ENCODE measurements at regions not wholly inside any gene's neighbourhood (a gene's known extent, or its start where the extent isn't known, plus 50 kb on each side); places are given as distances from the start of the nearest gene placed in this dataset.
"Not testable (repeated sequence)": the region's sequence is repeated elsewhere in the genome, so short reads cannot be mapped to it uniquely, and the experiment has no call there.

DNA sequence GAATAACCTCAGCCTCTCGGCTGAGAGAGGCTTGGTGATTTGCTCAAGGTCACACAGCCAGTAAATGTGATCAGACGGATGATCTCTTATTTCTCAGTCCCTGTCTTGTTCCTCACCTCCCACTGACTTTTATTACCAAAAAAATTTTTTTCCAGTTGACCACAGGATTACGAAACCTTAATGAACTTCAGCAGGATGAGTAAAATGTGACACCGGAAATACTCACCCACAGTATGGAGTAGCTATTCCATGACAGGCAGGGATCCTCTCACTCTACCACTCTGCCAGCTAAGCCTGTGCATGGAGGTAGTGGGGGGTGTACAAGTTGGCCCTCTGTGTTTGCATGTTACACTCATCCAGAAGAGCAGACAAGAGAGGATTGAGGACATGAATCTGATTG, 916.4 kb downstream of the UQCRFS1 start:
- DNase-seq (ENCODE audit: low read depth) = peak; percentile 70

DNA sequence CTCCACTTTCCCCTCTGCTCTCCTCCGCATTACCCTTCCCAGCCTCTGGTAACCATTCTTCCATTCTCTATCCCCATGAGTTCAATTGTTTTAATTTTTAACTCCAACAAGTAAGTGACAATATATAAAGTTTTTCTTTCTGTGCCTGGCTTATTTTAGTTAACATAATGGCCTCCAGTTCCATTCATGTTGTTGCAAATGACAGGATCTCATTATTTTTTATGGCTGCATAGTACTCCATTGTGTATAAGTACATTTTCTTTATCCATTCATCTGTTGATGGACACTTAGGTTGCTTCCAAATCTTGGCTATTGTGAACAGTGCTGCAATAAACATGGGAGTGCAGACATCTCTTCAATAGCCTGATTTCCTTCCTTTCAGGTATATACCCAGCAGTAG, 918.0 kb downstream of the UQCRFS1 start:
- not testable (repeated sequence) for DNase-seq (ENCODE audit: low read depth)

DNA sequence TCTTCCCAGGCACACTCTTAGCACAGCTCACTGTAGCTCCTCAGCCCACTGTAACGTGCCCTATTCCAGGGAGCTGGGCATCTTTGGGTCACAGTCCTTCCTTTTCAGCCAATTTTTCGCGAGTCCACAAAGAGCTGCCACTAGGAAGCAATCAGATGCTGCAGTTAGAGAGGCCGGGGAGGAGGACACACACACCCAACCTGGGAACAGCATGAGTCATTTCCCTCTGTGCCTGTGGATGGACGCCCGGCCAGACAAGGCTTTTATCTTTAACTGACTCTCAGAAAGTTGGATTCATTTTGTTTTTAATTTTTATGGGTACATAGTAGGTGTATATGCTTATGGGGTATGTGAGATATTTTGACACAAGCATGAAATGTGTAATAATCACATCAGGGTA, 918.6 kb downstream of the UQCRFS1 start:
- peak; percentile 33 for DNase-seq (ENCODE audit: low read depth)

DNA sequence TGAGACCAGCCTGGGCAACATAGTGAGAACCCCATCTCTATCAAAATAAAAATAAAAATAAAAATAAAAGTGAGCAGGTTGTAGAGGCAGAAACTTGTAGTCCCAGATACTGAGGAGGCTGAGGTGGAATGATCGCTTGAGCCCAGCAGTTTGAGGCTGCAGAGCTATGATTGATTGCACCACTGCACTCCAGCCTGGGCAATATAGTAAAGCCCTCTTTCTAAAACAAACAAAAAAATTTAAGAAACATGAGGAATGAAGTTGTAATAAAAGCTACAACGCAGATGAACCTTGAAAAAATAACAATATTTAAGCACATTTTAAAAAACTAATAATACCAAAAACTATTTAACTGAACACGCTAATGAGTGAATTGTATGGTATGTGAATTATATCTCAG, 919.3 kb downstream of the UQCRFS1 start:
- DNase-seq (ENCODE audit: low read depth) = no peak

DNA sequence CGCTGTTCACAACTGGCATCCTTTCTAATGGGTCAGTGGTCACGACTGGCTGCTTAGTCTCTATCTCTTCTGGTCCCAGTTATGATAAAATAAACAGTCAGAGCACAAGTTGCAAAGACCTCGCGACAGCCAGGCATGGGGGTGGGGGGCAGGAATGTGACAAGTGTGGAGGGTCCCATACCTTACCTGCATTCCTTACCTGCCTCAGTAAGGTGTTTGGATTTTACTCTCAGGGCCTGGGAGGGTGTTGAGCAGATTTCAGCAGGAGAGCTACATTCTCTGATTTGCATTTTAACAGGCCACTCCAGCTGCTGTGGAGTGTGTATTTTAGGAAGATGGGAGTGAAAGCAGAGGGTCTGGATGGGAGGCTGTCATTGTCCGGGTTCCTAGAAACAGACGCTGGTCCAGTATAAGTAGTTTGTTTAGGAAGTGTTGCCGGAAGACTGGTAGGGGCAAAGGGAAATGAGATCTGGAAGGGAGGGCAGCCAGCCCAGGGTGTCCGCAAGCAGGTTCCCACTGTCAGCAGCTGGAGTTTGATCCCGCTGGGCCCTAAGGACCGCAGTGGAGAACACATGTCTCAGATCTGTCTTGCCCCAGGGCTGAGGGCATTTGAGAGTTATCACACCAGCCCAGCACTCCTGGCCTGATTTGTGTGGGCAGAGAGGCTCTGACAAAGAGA, 920.0 kb downstream of the UQCRFS1 start:
- DNase-seq (ENCODE audit: low read depth) = no peak

DNA sequence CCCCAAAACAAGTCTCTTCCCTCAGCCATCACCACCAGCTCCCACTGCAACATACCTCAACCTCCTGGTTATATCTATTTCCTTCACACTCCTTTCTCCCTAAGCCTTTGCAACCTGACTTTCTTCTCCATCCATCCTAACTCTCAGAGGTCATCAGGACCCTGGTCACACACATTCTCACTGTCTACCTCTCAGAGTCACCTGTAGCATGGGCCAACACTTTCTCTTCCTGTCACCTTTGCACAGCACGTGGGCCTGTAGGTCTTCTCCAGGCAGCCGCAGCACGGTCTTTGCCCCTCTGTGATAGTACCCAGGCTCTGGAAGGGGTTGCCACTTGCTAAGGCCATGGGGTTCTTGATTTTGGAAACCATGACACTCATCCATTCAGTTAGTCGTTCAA, 921.1 kb downstream of the UQCRFS1 start:
- no peak for DNase-seq (ENCODE audit: low read depth)

DNA sequence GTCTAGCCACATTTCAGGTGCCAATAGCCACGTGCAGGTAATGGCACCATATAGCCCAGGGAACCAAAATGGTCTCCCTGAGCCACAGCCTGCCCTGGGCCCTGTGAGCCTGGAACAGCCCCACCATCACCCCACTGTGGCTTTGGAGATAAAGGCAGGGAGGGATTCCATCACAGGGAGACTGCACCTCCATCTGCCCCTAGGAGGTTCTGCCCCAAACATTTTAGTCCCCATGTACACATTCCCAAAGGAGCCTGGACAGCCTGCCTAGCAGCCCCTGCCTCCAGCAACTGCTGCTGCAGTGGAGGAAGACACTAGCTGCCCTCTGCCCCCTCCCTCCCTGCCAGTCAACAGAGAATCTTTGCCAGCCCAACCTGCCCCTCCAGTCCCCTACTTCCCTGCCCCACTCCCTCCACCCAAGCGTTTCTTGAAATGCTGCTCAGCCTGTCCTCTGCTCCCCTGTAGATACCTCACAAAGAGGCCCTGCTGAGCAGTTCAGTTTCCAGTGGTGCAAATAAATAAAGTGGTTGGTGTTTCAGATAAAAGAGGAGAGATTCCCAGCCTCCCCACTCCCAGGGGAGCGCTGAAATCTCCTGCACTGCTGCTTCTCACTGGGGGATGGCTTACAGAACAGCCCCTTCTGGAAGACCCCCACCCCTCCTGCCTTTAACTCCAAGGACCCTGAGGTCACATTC, 921.8 kb downstream of the UQCRFS1 start:
- DNase-seq (ENCODE audit: low read depth) = no peak

DNA sequence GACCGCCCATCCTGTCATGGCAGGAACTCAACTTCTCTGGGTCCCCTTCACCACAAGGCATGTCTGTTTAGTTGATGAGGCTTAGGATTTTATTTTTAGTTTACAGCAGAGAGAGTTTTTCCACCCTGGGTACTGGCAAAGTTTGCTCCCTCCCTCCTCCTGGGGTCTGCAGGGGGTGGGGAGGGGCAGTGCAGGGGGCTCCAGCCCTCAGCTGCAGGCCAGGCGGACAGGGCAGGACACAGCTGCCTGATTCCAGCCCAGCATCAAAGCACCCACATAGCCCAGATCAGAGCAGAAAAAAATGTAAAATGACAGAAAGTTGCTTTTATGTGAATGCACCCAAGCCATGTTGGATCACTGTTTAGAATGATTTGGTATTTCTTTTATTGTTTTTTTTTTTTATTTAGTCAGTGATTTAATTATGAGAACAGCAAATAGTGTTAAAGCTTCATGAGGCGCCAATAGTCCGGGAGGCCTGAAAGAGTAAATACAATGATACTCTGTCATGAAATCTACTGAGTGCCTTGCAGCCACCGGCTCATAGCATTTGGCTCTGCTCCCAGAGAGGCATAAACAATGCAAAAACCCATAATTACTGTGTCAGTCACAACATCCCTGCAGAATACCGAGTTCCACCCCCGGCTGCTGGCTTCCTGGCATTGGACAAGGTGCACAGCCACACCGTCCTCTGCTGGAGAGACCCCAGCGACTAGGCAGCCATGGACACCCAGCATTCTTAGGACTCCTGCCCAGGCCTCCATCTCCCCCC, 923.5 kb downstream of the UQCRFS1 start:
- peak; percentile 53 for DNase-seq (ENCODE audit: low read depth)

DNA sequence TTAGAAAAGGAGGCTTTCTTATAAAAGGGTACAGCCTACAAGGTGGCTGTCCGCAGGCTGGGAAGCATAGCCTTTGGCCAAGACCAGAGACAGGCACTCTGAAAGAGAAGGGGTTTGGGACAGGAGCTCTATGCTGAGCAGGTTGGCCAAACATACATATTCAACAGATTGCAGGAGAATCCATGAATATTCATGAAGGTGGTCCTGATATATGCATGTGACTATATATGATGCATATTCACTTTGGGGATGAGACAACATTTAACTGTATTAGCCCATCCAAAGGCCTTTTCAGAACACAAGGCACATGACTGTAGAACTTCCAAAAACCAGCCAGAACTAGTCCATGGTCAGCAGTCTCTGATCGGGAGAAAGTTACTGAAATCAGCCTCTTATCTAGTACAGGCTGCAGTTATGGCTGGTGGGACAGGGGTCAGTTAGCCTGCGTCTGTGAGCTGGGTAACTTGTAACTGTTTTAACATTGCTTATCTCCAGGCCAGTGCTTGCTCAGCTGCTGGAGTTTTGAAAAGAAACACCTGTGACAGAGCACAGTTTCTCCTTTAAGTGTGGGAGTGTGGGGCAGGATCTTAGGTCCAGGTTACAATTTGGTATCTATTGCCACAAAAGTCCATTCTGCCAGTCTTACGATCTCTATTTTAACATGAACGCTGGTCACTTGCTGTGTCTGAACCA, 924.2 kb downstream of the UQCRFS1 start:
- DNase-seq (ENCODE audit: low read depth) = no peak

DNA sequence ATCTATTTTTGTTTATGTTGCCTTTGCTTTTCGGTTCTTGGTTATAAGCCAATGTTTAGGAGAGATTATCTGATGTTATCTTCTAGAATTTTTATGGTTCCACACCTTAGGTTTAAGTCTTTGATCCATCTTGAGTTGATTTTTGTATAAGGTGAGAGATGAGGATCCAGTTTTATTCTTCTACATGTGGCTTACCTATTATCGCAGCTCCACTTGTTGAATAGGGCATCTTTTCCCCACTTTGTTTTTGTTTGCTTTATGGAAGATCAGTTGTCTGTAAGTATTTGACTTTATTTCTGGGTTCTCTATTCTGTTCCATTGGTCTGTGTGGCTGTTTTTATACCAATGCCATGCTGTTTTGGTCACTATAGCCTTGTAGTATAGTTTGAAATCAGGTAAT, 927.0 kb downstream of the UQCRFS1 start:
- no peak for DNase-seq (ENCODE audit: low read depth)

DNA sequence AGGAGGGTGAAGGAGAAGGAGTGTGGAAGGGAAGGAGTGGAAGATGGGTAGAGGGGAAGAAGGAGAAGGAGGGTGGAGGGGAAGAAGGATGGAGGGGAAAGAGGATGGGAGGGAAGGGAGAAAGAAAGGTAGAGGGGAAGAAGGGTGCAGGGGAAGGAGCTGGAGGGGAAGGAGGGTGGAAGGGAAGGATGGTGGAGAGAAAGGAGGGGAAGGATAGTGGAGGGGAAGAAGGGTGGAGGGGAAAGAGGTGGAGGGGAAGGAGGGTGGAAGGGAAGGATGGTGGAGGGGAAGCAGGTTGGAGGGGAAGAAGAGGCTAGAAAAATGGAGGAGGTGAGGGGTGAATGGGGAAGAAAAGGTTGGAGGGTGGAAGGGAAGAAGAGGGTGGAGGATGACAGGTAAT, 927.9 kb downstream of the UQCRFS1 start:
- DNase-seq (ENCODE audit: low read depth) = no peak

DNA sequence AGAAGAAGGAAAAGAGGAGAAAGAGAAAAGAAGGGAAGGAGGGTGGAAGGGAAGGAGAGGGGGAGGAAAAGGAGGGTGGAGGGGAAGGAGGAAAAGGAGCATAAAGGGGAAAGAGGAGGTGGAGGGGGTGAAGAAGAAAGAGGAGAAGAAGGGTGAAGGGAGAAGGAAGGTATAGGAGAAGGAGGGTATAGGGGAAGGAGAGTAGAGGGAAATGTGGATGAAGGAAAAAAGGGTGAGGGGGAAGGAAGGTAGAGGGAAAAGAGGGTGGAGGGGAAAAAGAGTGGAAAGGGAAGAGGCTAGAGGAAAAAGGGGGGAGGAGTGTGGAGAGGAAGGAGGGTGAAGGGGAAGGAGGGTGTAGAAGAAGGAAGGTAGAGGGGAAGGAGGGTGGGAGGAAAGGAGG, 928.6 kb downstream of the UQCRFS1 start:
- no peak for DNase-seq (ENCODE audit: low read depth)

DNA sequence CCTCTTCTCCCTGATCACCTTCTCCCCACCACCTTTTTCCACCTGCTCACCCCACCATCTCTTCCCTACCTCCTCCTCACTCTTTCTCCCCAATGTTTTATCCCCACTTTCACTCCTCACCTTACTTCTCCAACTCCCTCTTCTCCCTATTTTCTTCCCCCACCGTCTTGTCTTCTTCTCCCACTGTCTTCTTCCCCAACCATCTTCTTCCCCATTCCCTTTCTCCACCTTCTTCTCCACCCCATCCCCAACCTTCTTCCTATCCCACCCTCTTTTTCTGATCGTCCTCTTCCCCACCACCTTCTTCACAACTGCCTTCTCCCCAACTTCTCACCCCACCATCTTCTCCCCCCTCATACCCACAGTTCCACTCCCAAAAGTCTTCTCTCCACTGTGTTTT, 929.4 kb downstream of the UQCRFS1 start:
- DNase-seq (ENCODE audit: low read depth) = no peak

DNA sequence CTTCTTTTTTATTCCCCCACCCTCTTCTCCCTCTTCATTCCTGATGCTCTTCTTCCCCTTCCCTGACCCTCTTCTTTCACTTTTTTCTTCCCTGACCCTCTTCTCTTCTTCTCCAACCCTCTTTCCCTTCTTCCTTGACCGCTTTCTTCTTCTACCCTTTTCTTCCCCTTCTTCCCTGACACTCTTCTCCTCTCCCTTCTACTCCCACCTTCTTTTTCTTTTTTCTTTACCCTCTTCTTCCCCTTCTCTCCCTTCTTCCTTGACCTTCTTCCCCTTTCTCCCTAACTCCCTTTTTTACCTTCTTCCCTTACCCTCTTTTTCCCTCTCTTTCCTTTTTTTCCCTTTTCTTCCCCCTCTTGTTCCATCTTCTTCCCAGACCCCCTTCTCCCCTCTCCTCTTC, 931.3 kb downstream of the UQCRFS1 start:
- no peak for DNase-seq (ENCODE audit: low read depth)

DNA sequence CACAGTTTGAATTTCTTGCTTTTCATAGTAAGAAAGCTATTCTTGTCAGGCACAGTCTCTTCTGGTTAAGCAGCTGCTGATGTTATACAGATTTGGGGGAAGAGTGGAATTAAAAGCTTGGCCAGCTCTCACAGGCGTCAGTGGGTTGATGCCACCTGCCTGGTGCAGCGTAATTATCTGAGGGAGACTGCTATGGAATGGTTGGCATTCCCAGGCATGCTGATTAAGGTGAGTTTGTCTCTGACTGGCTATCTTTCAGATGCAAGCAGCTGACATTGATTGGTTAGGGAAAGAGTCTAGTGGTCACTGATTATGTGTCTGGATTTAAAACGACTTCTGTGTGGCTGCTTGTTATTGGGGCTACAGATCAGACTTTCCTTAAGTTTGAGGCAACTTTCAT, 948.4 kb downstream of the UQCRFS1 start:
- DNase-seq (ENCODE audit: low read depth) = no peak

DNA sequence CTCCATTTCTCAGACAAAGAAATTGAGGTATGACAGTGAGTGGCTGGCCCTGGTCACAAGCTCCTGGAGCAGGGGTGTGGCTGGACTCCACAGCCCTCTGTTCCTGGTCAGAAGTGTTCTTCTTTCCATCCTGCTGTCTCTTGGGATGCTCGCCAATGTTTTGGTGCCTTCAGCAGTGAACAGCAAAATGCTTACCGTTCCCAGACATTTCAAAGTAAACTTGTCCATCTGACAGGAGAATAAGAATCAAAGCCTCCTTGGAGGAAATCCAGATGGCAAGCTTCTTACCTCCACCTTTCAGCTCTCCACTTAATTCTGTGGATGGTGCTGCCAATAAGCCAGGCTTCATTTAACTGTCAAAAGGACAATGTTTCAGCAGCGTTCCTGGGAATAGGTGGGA, 954.1 kb downstream of the UQCRFS1 start:
- DNase-seq (ENCODE audit: low read depth) = no peak

DNA sequence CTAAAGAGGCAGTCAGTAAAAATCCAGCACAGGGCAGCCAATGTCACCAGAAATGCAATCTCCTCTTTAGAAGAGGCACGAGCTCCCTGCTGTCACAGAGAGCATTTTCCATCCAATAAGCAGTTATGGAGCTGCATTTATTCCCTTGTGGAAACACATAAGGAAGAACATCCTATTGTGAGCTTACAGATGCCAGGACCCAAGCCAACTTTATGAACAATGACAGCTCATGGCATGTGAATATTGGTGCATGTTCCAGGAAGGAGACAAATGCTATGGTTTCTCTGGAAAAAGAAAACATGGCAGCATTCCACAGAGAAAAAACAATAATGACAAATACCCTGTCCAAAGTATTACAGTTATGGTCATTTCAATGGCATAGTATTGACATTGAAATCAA, 955.6 kb downstream of the UQCRFS1 start:
- DNase-seq (ENCODE audit: low read depth) = no peak

DNA sequence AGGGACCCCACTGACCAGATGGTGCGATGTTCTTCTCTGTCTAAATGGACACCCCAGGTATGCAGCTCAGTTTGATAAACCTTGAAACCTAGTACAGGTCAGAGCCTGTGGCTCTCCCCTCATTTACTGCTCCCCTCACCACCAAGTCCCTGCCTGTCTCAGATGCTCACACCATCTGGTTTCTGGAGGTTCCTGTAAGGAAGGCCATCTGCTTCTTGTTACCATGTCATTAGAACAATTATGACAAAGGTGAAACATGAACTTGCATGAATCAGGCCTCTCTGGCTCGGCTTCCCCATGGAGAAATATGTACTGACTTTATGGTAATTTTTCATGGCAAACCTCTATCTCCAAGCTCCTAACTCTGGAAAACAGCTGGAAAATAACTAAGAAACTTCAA, 965.7 kb downstream of the UQCRFS1 start:
- DNase-seq (ENCODE audit: low read depth) = peak; percentile 2

DNA sequence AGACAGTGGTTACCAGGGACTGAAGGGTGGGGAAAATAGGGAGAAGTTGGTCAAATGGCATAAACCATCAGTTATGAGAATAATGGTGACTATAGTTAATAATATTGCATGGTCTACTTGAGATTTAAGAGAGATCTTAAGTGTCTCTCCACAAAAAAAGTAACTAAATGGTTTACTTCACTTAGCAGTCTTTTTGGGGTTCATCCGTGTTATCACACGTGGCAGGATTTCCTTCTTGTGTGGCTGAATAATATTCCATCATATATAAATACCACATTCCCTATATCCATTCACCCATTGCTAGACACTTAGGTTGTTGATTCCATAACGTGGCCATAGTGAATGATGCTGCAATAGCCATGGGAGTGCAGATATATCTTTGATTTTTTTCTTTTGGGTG, 967.0 kb downstream of the UQCRFS1 start:
- DNase-seq (ENCODE audit: low read depth) = no peak

DNA sequence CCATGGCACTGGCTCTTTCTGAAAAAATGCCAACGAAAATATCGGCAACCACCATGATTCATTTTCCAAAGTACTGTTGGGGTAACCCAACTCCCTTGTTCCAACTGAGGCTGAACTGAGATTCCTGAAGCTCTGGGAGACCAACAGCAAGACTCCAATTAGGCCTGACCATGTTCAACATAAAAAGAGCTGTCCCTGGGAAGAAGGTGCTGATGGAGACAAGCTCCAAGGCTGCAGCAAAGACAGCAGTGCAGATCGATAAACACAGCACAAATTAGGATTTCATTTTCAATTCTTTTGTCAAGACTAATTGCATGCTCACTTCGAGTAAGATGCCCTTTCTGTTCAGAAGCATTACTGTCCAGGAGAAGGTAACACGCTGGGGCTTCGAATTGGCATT, 968.0 kb downstream of the UQCRFS1 start:
- DNase-seq (ENCODE audit: low read depth) = no peak

DNA sequence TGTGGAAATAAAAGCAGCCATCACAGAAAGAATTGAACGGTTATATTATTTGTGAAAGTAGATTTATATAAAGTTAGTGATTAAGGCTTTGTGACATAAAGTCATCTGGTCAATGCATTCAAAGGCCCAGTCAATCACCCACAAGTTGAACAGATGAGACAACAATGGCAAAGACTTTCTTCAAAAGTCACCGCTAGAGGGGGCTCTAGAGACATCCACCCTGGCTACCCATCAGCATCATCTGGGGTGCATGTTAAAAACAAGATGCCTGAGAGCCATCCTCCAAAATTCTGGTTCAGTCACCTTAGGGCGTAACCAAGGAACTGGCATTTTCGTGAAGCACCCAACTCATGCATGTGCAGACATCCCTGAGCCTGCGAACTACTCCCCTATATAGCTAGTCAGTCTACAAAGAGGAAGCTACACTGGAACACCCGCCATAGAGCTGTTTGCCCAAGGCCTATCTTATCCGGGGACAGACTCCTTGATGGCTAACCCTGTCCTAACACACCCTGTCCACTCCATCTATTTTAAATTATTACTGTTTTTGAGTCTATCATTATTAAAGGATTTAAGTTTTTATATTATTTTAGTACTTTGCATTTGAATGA, 970.5 kb downstream of the UQCRFS1 start:
- DNase-seq (ENCODE audit: low read depth) = peak; percentile 25

DNA sequence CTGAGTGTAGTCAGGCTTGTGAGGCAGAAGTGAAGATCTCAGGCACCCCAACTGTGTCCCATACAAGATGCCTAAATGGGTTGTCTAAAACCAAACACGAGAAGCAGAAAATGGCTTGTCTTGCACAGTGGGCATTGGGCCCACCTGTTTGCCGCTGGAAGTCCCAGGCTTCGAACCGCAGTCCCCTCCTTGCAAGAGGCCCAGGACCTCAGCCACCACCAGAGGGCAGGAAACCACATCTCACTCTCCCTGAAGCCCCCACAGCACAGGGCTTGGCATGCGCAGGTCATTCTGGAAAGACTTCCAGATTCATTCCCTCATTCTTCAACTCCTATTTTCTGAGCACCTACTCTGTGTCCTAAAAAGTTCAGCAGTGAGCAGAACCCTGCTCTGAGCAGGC, 973.7 kb downstream of the UQCRFS1 start:
- DNase-seq (ENCODE audit: low read depth) = no peak

Measured in fibroblast of gingiva (primary cell).